GM12891 (cell line): ENCODE measurements at regions not wholly inside any gene's neighbourhood (a gene's known extent, or its start where the extent isn't known, plus 50 kb on each side); places are given as distances from the start of the nearest gene placed in this dataset.

Source experiments
- DNase-seq: peaks from one replicate; pipeline ENCODE4 v3.0.0; 2011; ENCODE audit warnings: low spot score; ENCODE audit not compliant: insufficient read length
- FAIRE-seq: peaks from 2 replicates; lab custom pipeline; 2011; peaks lifted over from hg19 to GRCh38; lab: Jason Lieb, UNC
- PAX5 ChIP-seq: IDR thresholded peaks from 2 replicates; pipeline ENCODE4 v1.6.1; 2011; ENCODE audit warnings: low read length, moderate library complexity, mild to moderate bottlenecking; ENCODE audit not compliant: insufficient read depth, severe bottlenecking
- POLR2A ChIP-seq: IDR thresholded peaks from 2 replicates; pipeline ENCODE4 v1.6.1; 2011; ENCODE audit warnings: low read depth, low read length, control low read depth
- POLR2AphosphoS5 ChIP-seq: IDR thresholded peaks from 2 replicates; pipeline ENCODE4 v1.6.1; 2011; ENCODE audit warnings: low read depth, low read length, control low read depth
- POU2F2 ChIP-seq: IDR thresholded peaks from 2 replicates; pipeline ENCODE4 v1.6.1; 2011; ENCODE audit warnings: low read depth, mild to moderate bottlenecking, control low read depth, low read length, moderate library complexity
- SPI1 ChIP-seq: IDR thresholded peaks from 2 replicates; pipeline ENCODE4 v1.6.1; 2011; ENCODE audit warnings: low read depth, low read length, control low read depth
- TAF1 ChIP-seq: IDR thresholded peaks from 2 replicates; pipeline ENCODE4 v1.6.1; 2011; ENCODE audit warnings: low read depth, low read length, control low read depth

- no peak for TF ChIP-seq PAX5
- no peak for TF ChIP-seq POLR2A
- TF ChIP-seq POLR2AphosphoS5 = no peak
- no peak for TF ChIP-seq POU2F2
- no peak for TF ChIP-seq TAF1
- TF ChIP-seq SPI1 = no peak
- FAIRE-seq (no peak), DNase-seq (no peak)
These were observed 133.3 kb upstream of the ELL2 start for GRCh38 chr5:96094904-96095303.

GRCh38 chr5:96093890-96094381, 132.3 kb upstream of the ELL2 start:
- FAIRE-seq (no peak), DNase-seq (no peak)

GRCh38 chr5:96093340-96093739, 131.7 kb upstream of the ELL2 start:
- FAIRE-seq (no peak), DNase-seq (no peak)
- TF ChIP-seq PAX5 (no peak), POU2F2 (no peak), POLR2A (no peak), POLR2AphosphoS5 (no peak), SPI1 (no peak), TAF1 (no peak)

More at GRCh38 chr5:96093890-96094381, 132.3 kb upstream of the ELL2 start:
- no peak for TF ChIP-seq POLR2A
- TF ChIP-seq POU2F2 = no peak
- no peak for TF ChIP-seq POLR2AphosphoS5
- no peak for TF ChIP-seq SPI1
- no peak for TF ChIP-seq TAF1
- TF ChIP-seq PAX5 = no peak

DNA sequence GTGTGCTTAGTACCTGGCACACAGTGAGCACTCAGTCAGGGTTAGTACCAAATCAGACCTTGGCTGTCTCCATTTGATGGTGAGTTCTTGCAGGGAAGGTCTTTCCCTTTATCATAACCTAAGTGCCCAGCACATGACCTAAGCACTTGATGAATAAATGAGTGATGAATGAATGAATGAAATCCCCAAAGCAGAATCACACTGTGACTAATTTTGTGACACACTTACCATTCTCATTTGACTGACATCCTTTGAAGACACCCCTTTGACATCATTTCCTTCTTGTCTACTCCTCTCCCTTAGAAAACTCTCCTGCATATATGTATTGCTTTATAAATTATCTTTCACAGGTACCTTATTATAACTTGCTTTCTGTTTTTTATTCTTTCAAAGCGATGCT, 130.2 kb upstream of the ELL2 start:
- TF ChIP-seq TAF1 (no peak), POLR2AphosphoS5 (no peak), POLR2A (no peak), SPI1 (no peak), POU2F2 (no peak), PAX5 (no peak)
- FAIRE-seq (no peak), DNase-seq (no peak)

GRCh38 chr5:96090215-96090614, 128.6 kb upstream of the ELL2 start:
- FAIRE-seq (no peak), DNase-seq (no peak)
- TF ChIP-seq POLR2AphosphoS5 (no peak), POU2F2 (no peak), SPI1 (no peak), PAX5 (no peak), TAF1 (no peak), POLR2A (no peak)

GRCh38 chr5:96088706-96089498, 127.3 kb upstream of the ELL2 start:
- FAIRE-seq = no peak
- TF ChIP-seq POLR2AphosphoS5 (no peak), TAF1 (no peak), POLR2A (no peak), SPI1 (no peak)
- no peak for DNase-seq

DNA sequence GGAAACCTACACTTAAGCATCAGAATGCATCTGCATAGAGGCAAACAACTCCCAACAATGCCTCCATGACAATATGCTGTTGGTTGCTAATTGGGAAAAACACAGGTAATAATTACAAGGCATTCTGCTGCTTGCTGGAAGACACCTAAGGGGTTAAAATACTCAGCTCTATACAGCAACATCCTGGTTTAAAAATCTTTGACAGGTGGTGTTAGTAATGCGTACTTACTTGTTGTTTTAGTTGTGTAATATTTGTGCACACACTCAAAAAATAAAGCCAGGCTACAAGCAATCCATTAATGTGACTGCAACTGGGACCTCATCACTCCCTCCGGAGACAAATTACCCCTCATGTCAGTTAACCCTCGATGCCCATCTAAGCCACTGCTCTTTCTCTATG, 126.3 kb upstream of the ELL2 start:
- DNase-seq (no peak), FAIRE-seq (no peak)
- TF ChIP-seq POU2F2 (no peak), POLR2AphosphoS5 (no peak), POLR2A (no peak), SPI1 (no peak), TAF1 (no peak), PAX5 (no peak)

- no peak for TF ChIP-seq POLR2A
- TF ChIP-seq TAF1 = no peak
- TF ChIP-seq SPI1 = no peak
- no peak for TF ChIP-seq POU2F2
- no peak for TF ChIP-seq POLR2AphosphoS5
- TF ChIP-seq PAX5 = no peak
- FAIRE-seq (no peak), DNase-seq (no peak)
These were observed 123.3 kb upstream of the ELL2 start for GRCh38 chr5:96084874-96085506.

DNA sequence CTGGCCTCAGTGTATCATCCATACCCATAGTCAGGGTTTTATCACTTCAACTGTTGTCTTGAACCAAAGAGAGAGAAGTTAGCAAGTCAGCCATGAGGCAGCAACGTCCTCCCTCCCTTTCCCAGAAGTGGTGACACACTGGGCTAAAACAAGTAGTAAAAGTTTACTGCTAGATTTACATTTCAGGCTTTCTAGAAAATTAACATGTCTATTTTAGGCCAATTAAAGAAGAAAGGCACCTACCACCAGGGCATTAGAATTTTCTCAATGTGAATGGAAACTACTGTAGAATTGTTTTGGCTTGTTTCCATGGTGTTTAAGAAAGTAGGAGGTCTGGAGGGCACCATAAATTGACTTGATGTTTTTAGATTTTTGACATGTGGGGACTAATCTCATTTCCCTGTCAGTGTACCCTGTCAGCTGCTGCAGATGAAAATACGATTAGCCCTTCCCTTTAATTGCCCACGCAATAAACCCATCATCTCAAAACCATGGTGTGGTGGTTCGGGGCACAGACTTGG, 121.8 kb upstream of the ELL2 start:
- TF ChIP-seq POLR2AphosphoS5 = no peak
- TF ChIP-seq TAF1 = no peak
- TF ChIP-seq PAX5 = no peak
- TF ChIP-seq POU2F2 = no peak
- no peak for TF ChIP-seq POLR2A
- TF ChIP-seq SPI1 = no peak
- DNase-seq (no peak), FAIRE-seq (peak; percentile 67)
